ENCODE measurements at regions not wholly inside any gene's neighbourhood (a gene's known extent, or its start where the extent isn't known, plus 50 kb on each side); places are given as distances from the start of the nearest gene placed in this dataset.

GRCh38 chrX:13208281-13208935 lies 111.4 kb downstream of the ATXN3L start:
- TF ChIP-seq, protein P1, sequence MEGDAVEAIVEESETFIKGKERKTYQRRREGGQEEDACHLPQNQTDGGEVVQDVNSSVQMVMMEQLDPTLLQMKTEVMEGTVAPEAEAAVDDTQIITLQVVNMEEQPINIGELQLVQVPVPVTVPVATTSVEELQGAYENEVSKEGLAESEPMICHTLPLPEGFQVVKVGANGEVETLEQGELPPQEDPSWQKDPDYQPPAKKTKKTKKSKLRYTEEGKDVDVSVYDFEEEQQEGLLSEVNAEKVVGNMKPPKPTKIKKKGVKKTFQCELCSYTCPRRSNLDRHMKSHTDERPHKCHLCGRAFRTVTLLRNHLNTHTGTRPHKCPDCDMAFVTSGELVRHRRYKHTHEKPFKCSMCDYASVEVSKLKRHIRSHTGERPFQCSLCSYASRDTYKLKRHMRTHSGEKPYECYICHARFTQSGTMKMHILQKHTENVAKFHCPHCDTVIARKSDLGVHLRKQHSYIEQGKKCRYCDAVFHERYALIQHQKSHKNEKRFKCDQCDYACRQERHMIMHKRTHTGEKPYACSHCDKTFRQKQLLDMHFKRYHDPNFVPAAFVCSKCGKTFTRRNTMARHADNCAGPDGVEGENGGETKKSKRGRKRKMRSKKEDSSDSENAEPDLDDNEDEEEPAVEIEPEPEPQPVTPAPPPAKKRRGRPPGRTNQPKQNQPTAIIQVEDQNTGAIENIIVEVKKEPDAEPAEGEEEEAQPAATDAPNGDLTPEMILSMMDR (IDR thresholded peaks at IDR 0.05) = no peak
- no peaks in the 10 kb centered on the region for H3K36me3 ChIP-seq
- peaks cover 0 to 5% of the 10 kb centered on the region in 2 donors for H3K4me1 ChIP-seq
- no peak for DNase-seq (ENCODE audit: low spot score)
- H3K27me3 ChIP-seq = no peaks in the 10 kb centered on the region
- no peak overlapping the region for H3K27ac ChIP-seq
- H3K4me3 ChIP-seq = no peak overlapping the region
- H3K9me3 ChIP-seq = peaks cover 0 to 4% of the 10 kb centered on the region in 2 donors

DNA sequence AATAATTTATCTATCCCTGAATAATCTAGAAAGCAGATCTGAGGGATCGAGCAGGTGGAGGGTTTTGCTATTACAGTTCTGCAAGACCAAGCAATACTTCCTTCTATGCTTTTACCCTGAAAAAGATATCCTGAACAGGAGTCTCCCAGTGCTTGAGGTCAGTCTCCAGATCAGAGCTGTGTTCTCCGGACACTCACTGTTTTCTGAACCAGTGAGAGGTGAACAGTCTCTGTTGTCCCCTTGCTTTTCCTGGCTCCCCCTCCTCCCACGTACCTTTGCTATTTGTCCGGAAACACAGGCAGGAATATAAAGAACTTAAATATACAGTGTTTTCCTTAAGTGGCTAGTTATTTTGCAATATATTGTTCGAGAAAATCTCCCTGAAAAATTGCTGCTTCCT lies 116.6 kb downstream of the ATXN3L start:
- Histone ChIP-seq H3K27ac (no peak overlapping the region), H3K36me3 (no peaks in the 10 kb centered on the region), H3K4me1 (no peaks in the 10 kb centered on the region), H3K4me3 (no peak overlapping the region), H3K27me3 (no peaks in the 10 kb centered on the region), H3K9me3 (no peaks in the 10 kb centered on the region)
- no peak for DNase-seq (ENCODE audit: low spot score)
- TF ChIP-seq, protein P1 (IDR thresholded peaks at IDR 0.05) = no peak

DNA sequence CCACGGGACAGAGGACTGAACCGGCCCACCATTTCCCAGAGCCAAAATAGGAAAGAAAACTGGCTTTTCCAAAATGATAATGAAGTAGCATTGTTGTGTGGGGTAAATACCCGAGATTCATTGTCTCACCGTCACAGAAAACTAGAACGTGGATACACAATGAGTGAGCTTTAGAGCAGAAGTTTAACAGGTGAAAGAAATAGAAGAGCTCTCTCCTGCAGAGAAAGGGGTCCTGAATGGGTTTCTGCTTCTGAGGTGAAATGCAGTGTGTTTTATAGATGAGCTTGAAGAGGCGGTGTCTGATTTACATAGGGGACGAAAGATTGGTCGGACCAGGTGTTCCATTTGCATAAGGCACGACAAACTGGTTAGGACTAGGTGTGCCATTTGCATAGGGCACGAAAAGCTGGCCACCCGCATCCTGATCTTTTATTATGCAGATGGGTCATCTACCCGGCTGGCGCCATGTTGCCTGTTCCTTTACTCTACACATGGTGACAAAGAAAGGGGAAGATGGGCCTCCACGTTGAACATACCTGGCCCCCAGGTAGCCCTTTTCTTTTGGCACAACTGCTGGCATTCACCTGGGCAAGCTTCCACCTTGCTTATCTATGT lies 118.1 kb downstream of the ATXN3L start:
- no peaks in the 10 kb centered on the region for H3K27me3 ChIP-seq
- no peak overlapping the region for H3K27ac ChIP-seq
- no peak for DNase-seq (ENCODE audit: low spot score)
- no peaks in the 10 kb centered on the region for H3K36me3 ChIP-seq
- H3K4me3 ChIP-seq = no peak overlapping the region
- no peaks in the 10 kb centered on the region for H3K4me1 ChIP-seq
- no peaks in the 10 kb centered on the region for H3K9me3 ChIP-seq
- TF ChIP-seq, protein P1 (IDR thresholded peaks at IDR 0.05) = no peak

DNA sequence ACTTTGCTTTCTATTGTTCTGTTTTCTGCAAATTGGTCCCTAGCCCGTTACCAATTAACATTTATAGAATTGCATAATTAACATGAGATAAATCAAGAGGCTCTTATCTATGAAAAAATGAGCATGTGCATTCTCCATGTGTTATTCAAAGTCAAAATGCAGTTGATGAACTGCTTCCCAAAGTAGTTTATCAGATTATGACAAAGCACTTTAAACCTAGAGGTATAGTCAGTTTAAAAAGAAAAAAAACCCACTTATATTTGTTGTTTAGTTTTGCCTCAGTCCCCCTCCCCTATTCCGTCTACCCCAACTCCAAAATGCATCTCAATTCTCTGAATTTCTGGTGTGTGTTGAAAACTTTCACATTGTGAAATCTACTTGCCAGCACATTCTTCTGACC lies 119.5 kb downstream of the ATXN3L start:
- H3K27me3 ChIP-seq = no peaks in the 10 kb centered on the region
- H3K4me1 ChIP-seq = no peaks in the 10 kb centered on the region
- H3K9me3 ChIP-seq = no peaks in the 10 kb centered on the region
- H3K27ac ChIP-seq = no peak overlapping the region
- H3K36me3 ChIP-seq = no peaks in the 10 kb centered on the region
- H3K4me3 ChIP-seq = no peak overlapping the region
- TF ChIP-seq, protein P1 (IDR thresholded peaks at IDR 0.05) = no peak
- no peak for DNase-seq (ENCODE audit: low spot score)

GRCh38 chrX:13198762-13199064 lies 121.1 kb downstream of the ATXN3L start:
- no peak overlapping the region for H3K4me3 ChIP-seq
- no peak for DNase-seq (ENCODE audit: low spot score)
- TF ChIP-seq, protein P1 (IDR thresholded peaks at IDR 0.05) = no peak
- no peaks in the 10 kb centered on the region for H3K4me1 ChIP-seq
- H3K9me3 ChIP-seq = no peaks in the 10 kb centered on the region
- no peaks in the 10 kb centered on the region for H3K27me3 ChIP-seq
- H3K27ac ChIP-seq = no peak overlapping the region
- no peaks in the 10 kb centered on the region for H3K36me3 ChIP-seq
